Tibial artery (tissue), 4 donors: ENCODE measurements at regions not wholly inside any gene's neighbourhood (a gene's known extent, or its start where the extent isn't known, plus 50 kb on each side); places are given as distances from the start of the nearest gene placed in this dataset.

Experiments
- DNase-seq, 2 donors: peaks; one replicate each; pipeline ENCODE4 v3.0.0-alpha.2; 2019
- H3K27ac ChIP-seq, 2 donors: fragments of 200-600 bp; sonication (generic) in 1 of 2; 1 replicate in 1 of 2; 2 replicates in 1 of 2; pipeline ENCODE4 v1.5.1; 2018 to 2019; ENCODE audit warnings: mild to moderate bottlenecking in 1 of 2
- H3K27me3 ChIP-seq, 2 donors: fragments of 200-600 bp; sonication (generic) in 1 of 2; one replicate each; pipeline versions ENCODE4 v1.5.1 to v1.6.0; 2016 to 2019
- H3K36me3 ChIP-seq, 3 donors: fragments of 200-600 bp; sonication (generic) in 2 of 3; one replicate each; pipeline ENCODE4 v1.5.1; 2016 to 2019; ENCODE audit warnings: mild to moderate bottlenecking in 2 of 3
- H3K4me1 ChIP-seq, 4 donors: fragments of 200-600 bp; sonication (generic) in 2 of 4; 1 replicate in 3 of 4; 2 replicates in 1 of 4; pipeline ENCODE4 v1.5.1; 2016 to 2019
- H3K4me3 ChIP-seq, 2 donors: fragments of 200-600 bp; sonication (generic) in 1 of 2; 1 replicate in 1 of 2; 2 replicates in 1 of 2; pipeline ENCODE4 v1.5.1; 2018 to 2019; ENCODE audit warnings: mild to moderate bottlenecking in 2 of 2
- H3K9me3 ChIP-seq, 3 donors: fragments of 200-600 bp; sonication (generic) in 1 of 3; one replicate each; pipeline ENCODE4 v1.5.1; 2016 to 2019
- intact Hi-C: fragments of 100-400 bp; cut with DNase I; formaldehyde crosslinking; loops from one replicate; pipeline ENCODE4 v1.15.0; 2023; ENCODE audit warnings: low total_unique reads
- TF ChIP-seq, protein P1 (sequence below), 2 experiments: fragments of 200-600 bp in 1 of 2; fragments of 450-650 bp in 1 of 2; IDR thresholded peaks; one replicate each; pipeline ENCODE4 v1.5.1; 2017 to 2019; ENCODE audit warnings: antibody characterized with exemption in 2 of 2, mild to moderate bottlenecking in 1 of 2, moderate library complexity in 1 of 2

DNA sequence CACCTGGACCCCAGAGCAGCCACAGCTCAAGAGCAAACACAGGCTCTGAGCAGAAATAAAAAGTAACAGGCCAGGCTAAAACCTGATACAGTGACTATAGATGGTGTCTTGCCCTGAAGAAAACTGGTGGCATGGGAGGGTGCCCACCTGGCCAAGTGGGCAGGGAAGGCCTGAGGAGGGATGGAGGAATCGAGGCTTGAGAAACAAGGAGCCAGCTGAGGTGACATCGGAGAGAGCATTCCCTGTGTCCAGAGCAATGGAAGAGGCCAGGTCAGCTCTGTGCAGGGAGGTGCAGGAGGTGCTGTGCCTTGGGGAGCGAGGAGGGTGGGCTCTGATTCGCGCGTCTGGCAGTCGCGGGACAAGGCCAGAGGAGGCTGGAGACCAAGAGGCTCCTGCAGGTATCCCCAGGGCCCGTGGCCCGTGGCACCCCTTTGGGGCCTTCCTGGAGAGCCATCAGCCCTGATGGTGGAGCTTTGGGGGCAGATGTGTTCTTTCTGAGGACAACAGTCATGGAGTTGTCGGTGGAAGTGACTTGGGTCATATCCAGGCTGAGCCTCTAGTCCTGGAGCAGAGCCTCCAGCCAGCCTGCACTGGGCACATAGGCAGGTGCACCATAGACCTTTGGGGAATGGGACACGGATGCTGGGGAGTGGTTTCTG, 56.1 kb downstream of the PLXNA1 start:
- intact Hi-C loops: no loop called here
- TF ChIP-seq, protein P1, sequence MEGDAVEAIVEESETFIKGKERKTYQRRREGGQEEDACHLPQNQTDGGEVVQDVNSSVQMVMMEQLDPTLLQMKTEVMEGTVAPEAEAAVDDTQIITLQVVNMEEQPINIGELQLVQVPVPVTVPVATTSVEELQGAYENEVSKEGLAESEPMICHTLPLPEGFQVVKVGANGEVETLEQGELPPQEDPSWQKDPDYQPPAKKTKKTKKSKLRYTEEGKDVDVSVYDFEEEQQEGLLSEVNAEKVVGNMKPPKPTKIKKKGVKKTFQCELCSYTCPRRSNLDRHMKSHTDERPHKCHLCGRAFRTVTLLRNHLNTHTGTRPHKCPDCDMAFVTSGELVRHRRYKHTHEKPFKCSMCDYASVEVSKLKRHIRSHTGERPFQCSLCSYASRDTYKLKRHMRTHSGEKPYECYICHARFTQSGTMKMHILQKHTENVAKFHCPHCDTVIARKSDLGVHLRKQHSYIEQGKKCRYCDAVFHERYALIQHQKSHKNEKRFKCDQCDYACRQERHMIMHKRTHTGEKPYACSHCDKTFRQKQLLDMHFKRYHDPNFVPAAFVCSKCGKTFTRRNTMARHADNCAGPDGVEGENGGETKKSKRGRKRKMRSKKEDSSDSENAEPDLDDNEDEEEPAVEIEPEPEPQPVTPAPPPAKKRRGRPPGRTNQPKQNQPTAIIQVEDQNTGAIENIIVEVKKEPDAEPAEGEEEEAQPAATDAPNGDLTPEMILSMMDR (IDR thresholded peaks at IDR 0.05): no peak
- peak in 1 of 2 donors; percentile 55 for DNase-seq

GRCh38 chr3:127039719-127040118, 56.8 kb downstream of the PLXNA1 start:
- peaks cover 0 to 25% (median 17%) of the 10 kb centered on the region in 4 donors for H3K4me1 ChIP-seq
- no peak overlapping the region for H3K4me3 ChIP-seq
- TF ChIP-seq, protein P1 (IDR thresholded peaks at IDR 0.05): no peak
- H3K27ac ChIP-seq: no peak overlapping the region
- H3K36me3 ChIP-seq: peaks cover 0 to 3% (median 0%) of the 10 kb centered on the region in 3 donors
- peak in 1 of 2 donors; percentile 63 for DNase-seq
- intact Hi-C loops: no loop called here
- H3K27me3 ChIP-seq: no peaks in the 10 kb centered on the region
- no peaks in the 10 kb centered on the region for H3K9me3 ChIP-seq

More for the DNA sequence above, 56.1 kb downstream of the PLXNA1 start:
- Histone ChIP-seq H3K4me1 (peaks cover 0 to 21% (median 13%) of the 10 kb centered on the region in 4 donors), H3K27ac (no peak overlapping the region), H3K9me3 (no peaks in the 10 kb centered on the region), H3K4me3 (no peak overlapping the region), H3K27me3 (no peaks in the 10 kb centered on the region), H3K36me3 (peaks cover 0 to 10% (median 6%) of the 10 kb centered on the region in 3 donors)

- no peaks in the 10 kb centered on the region for H3K27me3 ChIP-seq
- TF ChIP-seq, protein P1 (IDR thresholded peaks at IDR 0.05): no peak
- H3K4me3 ChIP-seq: no peak overlapping the region
- H3K9me3 ChIP-seq: no peaks in the 10 kb centered on the region
- peaks cover 0 to 26% (median 17%) of the 10 kb centered on the region in 4 donors for H3K4me1 ChIP-seq
- no peaks in the 10 kb centered on the region for H3K36me3 ChIP-seq
- DNase-seq: peak in 1 of 2 donors; percentile 58
- intact Hi-C loops: no loop called here
- H3K27ac ChIP-seq: no peak overlapping the region
Measured at GRCh38 chr3:127040216-127040615, 57.3 kb downstream of the PLXNA1 start.

- intact Hi-C loops: no loop called here
- DNase-seq: peak in 1 of 2 donors; percentile 42
- Histone ChIP-seq H3K27me3 (no peaks in the 10 kb centered on the region), H3K9me3 (no peaks in the 10 kb centered on the region), H3K36me3 (no peaks in the 10 kb centered on the region), H3K4me1 (peaks cover 0 to 34% (median 22%) of the 10 kb centered on the region in 4 donors), H3K27ac (no peak overlapping the region), H3K4me3 (no peak overlapping the region)
- TF ChIP-seq, protein P1 (IDR thresholded peaks at IDR 0.05): no peak
Measured at GRCh38 chr3:127041264-127041820, 58.4 kb downstream of the PLXNA1 start.

DNA sequence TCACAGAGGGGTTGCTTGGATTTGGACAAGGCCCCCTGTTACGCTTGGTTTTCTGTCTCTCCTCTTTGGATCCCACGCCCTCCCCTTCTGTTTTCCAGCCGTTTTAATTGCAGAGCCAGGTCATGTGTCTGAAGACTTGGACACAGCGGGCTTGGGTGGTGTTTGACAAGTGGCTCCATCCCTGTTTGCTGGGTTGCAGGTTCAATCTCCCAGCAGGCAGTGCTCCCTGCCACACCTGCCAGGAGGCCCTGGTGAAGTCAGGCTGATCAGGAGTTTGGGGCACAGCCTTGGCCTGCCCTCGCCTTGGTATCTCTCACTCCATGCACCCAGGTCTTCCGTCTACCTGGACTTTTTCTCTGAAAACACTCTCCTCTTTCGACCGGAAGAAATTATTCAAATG, 59.0 kb downstream of the PLXNA1 start:
- Histone ChIP-seq H3K4me1 (peaks cover 0 to 34% (median 22%) of the 10 kb centered on the region in 4 donors), H3K36me3 (no peaks in the 10 kb centered on the region), H3K9me3 (no peaks in the 10 kb centered on the region), H3K4me3 (no peak overlapping the region), H3K27ac (no peak overlapping the region), H3K27me3 (no peaks in the 10 kb centered on the region)
- DNase-seq: peak in 1 of 2 donors; percentile 50
- intact Hi-C loops: no loop called here
- TF ChIP-seq, protein P1 (IDR thresholded peaks at IDR 0.05): no peak
